H9 (cell line): ENCODE measurements at regions not wholly inside any gene's neighbourhood (a gene's known extent, or its start where the extent isn't known, plus 50 kb on each side); places are given as distances from the start of the nearest gene placed in this dataset.

Experiments used
- DNase-seq: peaks from one replicate; pipeline ENCODE4 v3.0.0-alpha.2; 2017
- H2AFZ ChIP-seq: one replicate; pipeline ENCODE4 v1.6.1; 2013; ENCODE audit warnings: mild to moderate bottlenecking, low read length, control low read depth, moderate library complexity
- H2AK5ac ChIP-seq: 2 replicates; pipeline ENCODE4 v1.6.1; 2013; ENCODE audit warnings: low read length, control low read depth, mixed read lengths; ENCODE audit not compliant: insufficient read length
- H2BK120ac ChIP-seq: one replicate; pipeline ENCODE4 v1.6.1; 2013; ENCODE audit warnings: low read depth, mild to moderate bottlenecking, low read length, control low read depth, inconsistent platforms; ENCODE audit not compliant: poor library complexity, severe bottlenecking
- H2BK12ac ChIP-seq: 2 replicates; pipeline ENCODE4 v1.6.1; 2013; ENCODE audit warnings: low read length, control low read depth, mixed read lengths, low read depth; ENCODE audit not compliant: insufficient read length
- H2BK15ac ChIP-seq: 2 replicates; pipeline ENCODE4 v1.6.1; 2013; ENCODE audit warnings: low read depth, low read length, control low read depth
- H2BK20ac ChIP-seq: one replicate; pipeline ENCODE4 v1.6.1; 2013; ENCODE audit warnings: low read depth, mild to moderate bottlenecking, low read length, control low read depth, inconsistent platforms; ENCODE audit not compliant: poor library complexity, severe bottlenecking
- H2BK5ac ChIP-seq: 2 replicates; pipeline ENCODE4 v1.6.1; 2013; ENCODE audit warnings: low read length, control low read depth, mixed read lengths; ENCODE audit not compliant: insufficient read length
- H3K14ac ChIP-seq: 2 replicates; pipeline ENCODE4 v1.6.1; 2013; ENCODE audit warnings: low read length, control low read depth; ENCODE audit not compliant: insufficient read depth
- H3K18ac ChIP-seq: 2 replicates; pipeline ENCODE4 v1.6.1; 2013; ENCODE audit warnings: low read depth, mild to moderate bottlenecking, mixed read lengths, low read length, control low read depth; ENCODE audit not compliant: insufficient read length
- H3K23ac ChIP-seq: 2 replicates; pipeline ENCODE4 v1.6.1; 2013; ENCODE audit warnings: low read length, control low read depth, mixed read lengths, low read depth; ENCODE audit not compliant: insufficient read length
- H3K23me2 ChIP-seq: 2 replicates; pipeline ENCODE4 v1.6.1; 2013; ENCODE audit warnings: low read depth, mild to moderate bottlenecking, mixed read lengths, low read length, control low read depth; ENCODE audit not compliant: insufficient read length, poor library complexity, severe bottlenecking
- H3K27ac ChIP-seq: 2 replicates; pipeline ENCODE4 v1.5.1; 2013; ENCODE audit warnings: low read length, control low read depth, mixed read lengths, low read depth; ENCODE audit not compliant: insufficient read length
- H3K27me3 ChIP-seq: 2 replicates; pipeline ENCODE4 v1.6.1; 2013; ENCODE audit warnings: low read length, control low read depth, inconsistent platforms; ENCODE audit not compliant: insufficient read depth
- H3K4ac ChIP-seq: 2 replicates; pipeline ENCODE4 v1.6.1; 2013; ENCODE audit warnings: low read depth, mild to moderate bottlenecking, control low read depth, inconsistent platforms, low read length, moderate library complexity
- H3K4me1 ChIP-seq: 2 replicates; pipeline ENCODE4 v1.6.1; 2013; ENCODE audit warnings: low read length, control low read depth, inconsistent platforms; ENCODE audit not compliant: insufficient read depth
- H3K4me2 ChIP-seq: 2 replicates; pipeline ENCODE4 v1.6.1; 2013; ENCODE audit warnings: low read length, control low read depth, mixed read lengths; ENCODE audit not compliant: insufficient read length, insufficient read depth
- H3K56ac ChIP-seq: 2 replicates; pipeline ENCODE4 v1.6.1; 2013; ENCODE audit warnings: low read depth, mild to moderate bottlenecking, mixed read lengths, low read length, control low read depth; ENCODE audit not compliant: insufficient read length
- H3K79me1 ChIP-seq: 2 replicates; pipeline ENCODE4 v1.6.1; 2013; ENCODE audit warnings: low read depth, mild to moderate bottlenecking, moderate library complexity, low read length, control low read depth, inconsistent platforms; ENCODE audit not compliant: insufficient read depth, poor library complexity, severe bottlenecking
- H3K79me2 ChIP-seq: 2 replicates; pipeline ENCODE4 v1.6.1; 2013; ENCODE audit warnings: low read length, control low read depth, inconsistent platforms; ENCODE audit not compliant: insufficient read depth
- H3K9ac ChIP-seq: 2 replicates; pipeline ENCODE4 v1.6.1; 2013; ENCODE audit warnings: low read length, control low read depth, mixed read lengths; ENCODE audit not compliant: insufficient read length; ENCODE audit errors: extremely low read depth
- H3K9me3 ChIP-seq: one replicate; pipeline ENCODE4 v1.6.1; 2013; ENCODE audit warnings: low read depth, low read length, inconsistent platforms; ENCODE audit not compliant: control insufficient read depth
- H3T11ph ChIP-seq: one replicate; pipeline ENCODE4 v1.6.1; 2013; ENCODE audit warnings: mild to moderate bottlenecking, low read length, control low read depth, inconsistent platforms
- H4K20me1 ChIP-seq: one replicate; pipeline ENCODE4 v1.6.1; 2013; ENCODE audit not compliant: control insufficient read depth, insufficient read length, insufficient read depth
- H4K5ac ChIP-seq: 2 replicates; pipeline ENCODE4 v1.6.1; 2013; ENCODE audit warnings: low read depth, mild to moderate bottlenecking, mixed read lengths, low read length, control low read depth; ENCODE audit not compliant: insufficient read length
- H4K8ac ChIP-seq: replicated peaks from 2 replicates; pipeline ENCODE4 v1.6.1; 2013; ENCODE audit warnings: low read length, control low read depth, mixed read lengths, low read depth; ENCODE audit not compliant: insufficient read length
- H4K91ac ChIP-seq: 2 replicates; pipeline ENCODE4 v1.6.1; 2013; ENCODE audit warnings: low read depth, mild to moderate bottlenecking, moderate library complexity, mixed read lengths, low read length, control low read depth; ENCODE audit not compliant: insufficient read length
- H3K27ac Mint-ChIP-seq, 3 experiments: 2 replicates in 2 of 3; 3 replicates in 1 of 3; pipeline ENCODE4 v1.8.0; 2020 to 2021; ENCODE audit warnings: mixed read lengths in 3 of 3, mild to moderate bottlenecking in 1 of 3, moderate library complexity in 1 of 3
- H3K27me3 Mint-ChIP-seq: 2 replicates; pipeline ENCODE4 v1.8.0; 2021; ENCODE audit warnings: low read depth, mild to moderate bottlenecking, moderate library complexity, mixed read lengths
- H3K36me3 Mint-ChIP-seq, 3 experiments: 2 replicates in 2 of 3; 3 replicates in 1 of 3; pipeline ENCODE4 v1.8.0; 2020 to 2021; ENCODE audit warnings: low read depth in 3 of 3, mixed read lengths in 3 of 3; ENCODE audit not compliant: insufficient read depth in 1 of 3
- H3K4me1 Mint-ChIP-seq, 2 experiments: 2 replicates each; pipeline ENCODE4 v1.8.0; 2020; ENCODE audit warnings: mixed read lengths in 2 of 2
- H3K4me3 Mint-ChIP-seq, 2 experiments: 2 replicates in 1 of 2; 3 replicates in 1 of 2; pipeline ENCODE4 v1.8.0; 2020 to 2021; ENCODE audit warnings: mild to moderate bottlenecking in 2 of 2, mixed read lengths in 2 of 2, moderate library complexity in 1 of 2
- H3K9me3 Mint-ChIP-seq, 2 experiments: 2 replicates in 1 of 2; 3 replicates in 1 of 2; pipeline ENCODE4 v1.8.0; 2020; ENCODE audit warnings: mild to moderate bottlenecking in 2 of 2, mixed read lengths in 2 of 2, moderate library complexity in 1 of 2
- CTCF ChIP-seq: fragments of 200-600 bp; sonication (generic); conservative IDR thresholded peaks from 3 replicates; pipeline ENCODE4 v1.8.0; 2021; ENCODE audit warnings: antibody characterized with exemption, mild to moderate bottlenecking

- H3K27ac ChIP-seq = no peak overlapping the region
- no peak overlapping the region for H4K8ac ChIP-seq
- peaks cover 6% of the 10 kb centered on the region for H3K9me3 ChIP-seq
- Mint-ChIP-seq H3K4me3 (no peak overlapping the region), H3K27ac (no peak overlapping the region), H3K4me1 (no peaks in the 10 kb centered on the region), H3K27me3 (no peaks in the 10 kb centered on the region), H3K36me3 (peaks cover 16 to 37% (median 23%) of the 10 kb centered on the region in 3 experiments), H3K9me3 (peaks cover 31 to 42% of the 10 kb centered on the region in 2 experiments)
- H3K27me3 ChIP-seq = no peaks in the 10 kb centered on the region
- no peak overlapping the region for H2BK15ac ChIP-seq
- H3K4ac ChIP-seq = no peak overlapping the region
- H3K4me2 ChIP-seq = no peak overlapping the region
- no peak overlapping the region for H3K18ac ChIP-seq
- H3T11ph ChIP-seq = no peak overlapping the region
- no peak overlapping the region for H4K5ac ChIP-seq
- no peak overlapping the region for H3K14ac ChIP-seq
- H4K91ac ChIP-seq = no peak overlapping the region
- no peak overlapping the region for H2BK20ac ChIP-seq
- H3K79me1 ChIP-seq = no peaks in the 10 kb centered on the region
- no peak overlapping the region for H2BK120ac ChIP-seq
- no peak overlapping the region for H3K23ac ChIP-seq
- no peaks in the 10 kb centered on the region for H3K79me2 ChIP-seq
- DNase-seq = no peak
- H3K4me1 ChIP-seq = no peaks in the 10 kb centered on the region
- no peak overlapping the region for H2AK5ac ChIP-seq
- no peaks in the 10 kb centered on the region for H4K20me1 ChIP-seq
- no peak overlapping the region for H3K56ac ChIP-seq
- H3K23me2 ChIP-seq = no peaks in the 10 kb centered on the region
- no peak overlapping the region for H3K9ac ChIP-seq
- TF ChIP-seq CTCF = no peak
- H2AFZ ChIP-seq = no peak overlapping the region
- H2BK5ac ChIP-seq = no peak overlapping the region
- H2BK12ac ChIP-seq = no peak overlapping the region
Measured at GRCh38 chr1:79885101-79885500, 878.6 kb upstream of the ADGRL4 start.
